Mucosa of descending colon (tissue), 3 donors: ENCODE measurements at regions not wholly inside any gene's neighbourhood (a gene's known extent, or its start where the extent isn't known, plus 50 kb on each side); places are given as distances from the start of the nearest gene placed in this dataset.

Experiments
- ATAC-seq: fragments of 200-7000 bp; cut with Tn5 transposase; one replicate; pipeline ENCODE4 v1.9.1; 2020; ENCODE audit warnings: mild to moderate bottlenecking, moderate library complexity
- DNase-seq, 3 donors: peaks; one replicate each; pipeline ENCODE4 v3.0.0-alpha.2; 2020
- H3K36me3 ChIP-seq: fragments of 200-600 bp; one replicate; pipeline ENCODE4 v1.8.0; 2021; ENCODE audit warnings: low read depth, mild to moderate bottlenecking
- H3K4me1 ChIP-seq: fragments of 200-600 bp; one replicate; pipeline ENCODE4 v1.8.0; 2021; ENCODE audit warnings: low read depth, mild to moderate bottlenecking
- H3K4me3 ChIP-seq: fragments of 200-600 bp; one replicate; pipeline ENCODE4 v1.8.0; 2021; ENCODE audit warnings: mild to moderate bottlenecking
- H3K9me3 ChIP-seq: fragments of 200-600 bp; one replicate; pipeline ENCODE4 v1.8.0; 2021; ENCODE audit warnings: mild to moderate bottlenecking
- intact Hi-C, 2 donors: fragments of 100-400 bp; cut with DNase I in 1 of 2; cut with micrococcal nuclease in 1 of 2; formaldehyde crosslinking; loops; one replicate each; pipeline versions ENCODE4 v1.11.0 to v1.11.1; 2022; cut with DNase I, micrococcal nuclease
- TF ChIP-seq, protein P1 (sequence below): fragments of 200-600 bp; IDR thresholded peaks from one replicate; pipeline ENCODE4 v1.8.0; 2022; ENCODE audit warnings: antibody characterized with exemption, mild to moderate bottlenecking
- donor health status: DM: no; HTN: no; CAD: no; lungs with moderate emphysema.
- donor health status: DM: no; HTN: no; CAD: no.
- donor health status: DM: no; HTN: yes; CAD: no.

GRCh38 chr20:12411246-12411940 is 493.7 kb downstream of the BTBD3 start:
- no peaks in the 10 kb centered on the region for H3K4me1 ChIP-seq
- H3K36me3 ChIP-seq: no peaks in the 10 kb centered on the region
- no peak overlapping the region for H3K4me3 ChIP-seq
- ATAC-seq (no peak), DNase-seq (no peak)
- peaks cover 20% of the 10 kb centered on the region for H3K9me3 ChIP-seq
- TF ChIP-seq, protein P1, sequence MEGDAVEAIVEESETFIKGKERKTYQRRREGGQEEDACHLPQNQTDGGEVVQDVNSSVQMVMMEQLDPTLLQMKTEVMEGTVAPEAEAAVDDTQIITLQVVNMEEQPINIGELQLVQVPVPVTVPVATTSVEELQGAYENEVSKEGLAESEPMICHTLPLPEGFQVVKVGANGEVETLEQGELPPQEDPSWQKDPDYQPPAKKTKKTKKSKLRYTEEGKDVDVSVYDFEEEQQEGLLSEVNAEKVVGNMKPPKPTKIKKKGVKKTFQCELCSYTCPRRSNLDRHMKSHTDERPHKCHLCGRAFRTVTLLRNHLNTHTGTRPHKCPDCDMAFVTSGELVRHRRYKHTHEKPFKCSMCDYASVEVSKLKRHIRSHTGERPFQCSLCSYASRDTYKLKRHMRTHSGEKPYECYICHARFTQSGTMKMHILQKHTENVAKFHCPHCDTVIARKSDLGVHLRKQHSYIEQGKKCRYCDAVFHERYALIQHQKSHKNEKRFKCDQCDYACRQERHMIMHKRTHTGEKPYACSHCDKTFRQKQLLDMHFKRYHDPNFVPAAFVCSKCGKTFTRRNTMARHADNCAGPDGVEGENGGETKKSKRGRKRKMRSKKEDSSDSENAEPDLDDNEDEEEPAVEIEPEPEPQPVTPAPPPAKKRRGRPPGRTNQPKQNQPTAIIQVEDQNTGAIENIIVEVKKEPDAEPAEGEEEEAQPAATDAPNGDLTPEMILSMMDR: no peak
- intact Hi-C loops: no loop called here

- H3K4me3 ChIP-seq: no peak overlapping the region
- H3K9me3 ChIP-seq: peaks cover 6% of the 10 kb centered on the region
- no peak for ATAC-seq
- intact Hi-C loops: no loop called here
- TF ChIP-seq, protein P1: no peak
- DNase-seq: no peak
- no peaks in the 10 kb centered on the region for H3K4me1 ChIP-seq
- no peaks in the 10 kb centered on the region for H3K36me3 ChIP-seq
Measured at GRCh38 chr20:12413116-12413515, 495.4 kb downstream of the BTBD3 start.

DNA sequence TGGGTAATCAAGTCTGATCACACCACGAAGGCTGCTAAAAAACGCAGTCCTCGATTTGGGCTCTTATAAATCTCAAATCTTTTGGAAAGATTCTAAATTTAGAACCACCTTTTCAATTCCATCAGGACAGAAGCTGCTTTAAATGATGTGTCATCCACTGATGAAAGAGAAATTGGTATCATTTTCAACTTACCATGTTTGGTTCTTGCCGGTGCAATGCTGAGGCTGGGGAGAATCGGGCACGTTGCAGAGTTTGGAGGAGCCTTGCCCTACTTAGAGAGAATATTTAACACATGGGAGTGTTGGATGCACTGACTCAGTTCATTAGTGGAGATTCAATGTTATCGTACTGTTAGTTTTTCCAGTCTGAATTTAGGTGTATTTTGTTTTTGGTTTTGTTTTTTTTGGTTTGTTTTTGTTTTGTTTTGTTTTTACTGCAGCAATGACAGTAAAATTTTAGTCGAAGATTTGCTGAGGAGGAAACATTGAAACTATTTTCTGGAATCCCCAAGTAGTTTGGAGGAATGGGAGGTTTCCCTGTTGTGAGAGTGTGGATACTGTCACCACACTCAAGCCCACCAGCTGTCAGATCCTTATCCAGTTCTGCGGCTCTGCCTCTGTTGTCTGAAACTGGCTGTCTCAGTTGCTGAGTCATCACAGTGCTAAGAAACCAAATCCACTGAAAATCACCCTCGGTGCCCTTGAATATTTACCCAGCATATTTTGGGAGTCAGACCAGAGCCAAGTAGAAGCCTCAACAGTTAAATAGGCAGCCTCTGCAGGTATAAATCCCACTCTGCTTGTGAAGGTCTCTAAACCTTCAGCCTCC is 497.0 kb downstream of the BTBD3 start:
- TF ChIP-seq, protein P1: no peak
- intact Hi-C loops: no loop called here
- H3K36me3 ChIP-seq: no peaks in the 10 kb centered on the region
- H3K4me1 ChIP-seq: no peaks in the 10 kb centered on the region
- DNase-seq (no peak), ATAC-seq (no peak)
- H3K9me3 ChIP-seq: no peaks in the 10 kb centered on the region
- no peak overlapping the region for H3K4me3 ChIP-seq

DNA sequence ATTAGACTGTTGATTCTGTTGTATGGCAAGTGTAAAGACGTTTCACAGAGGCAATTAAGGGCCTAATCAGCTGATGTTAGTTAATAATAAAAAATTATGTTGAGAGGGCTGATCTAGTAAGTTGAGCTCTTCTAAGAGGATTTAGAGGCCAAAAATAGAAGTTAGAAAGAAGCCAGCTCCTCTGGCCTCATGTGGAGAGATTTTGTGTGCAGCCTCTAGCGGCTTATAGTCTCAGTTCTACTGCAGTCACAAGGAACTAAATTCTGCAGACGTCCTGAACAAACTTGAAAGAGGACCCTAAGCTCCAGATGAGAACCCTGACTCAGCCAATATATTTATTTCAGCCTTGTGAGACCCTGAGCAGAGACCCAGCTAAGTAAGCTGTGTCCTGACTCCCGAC is 498.6 kb downstream of the BTBD3 start:
- ATAC-seq (no peak), DNase-seq (no peak)
- TF ChIP-seq, protein P1: no peak
- no peaks in the 10 kb centered on the region for H3K9me3 ChIP-seq
- H3K4me3 ChIP-seq: no peak overlapping the region
- no peaks in the 10 kb centered on the region for H3K4me1 ChIP-seq
- intact Hi-C loops: no loop called here
- no peaks in the 10 kb centered on the region for H3K36me3 ChIP-seq

DNA sequence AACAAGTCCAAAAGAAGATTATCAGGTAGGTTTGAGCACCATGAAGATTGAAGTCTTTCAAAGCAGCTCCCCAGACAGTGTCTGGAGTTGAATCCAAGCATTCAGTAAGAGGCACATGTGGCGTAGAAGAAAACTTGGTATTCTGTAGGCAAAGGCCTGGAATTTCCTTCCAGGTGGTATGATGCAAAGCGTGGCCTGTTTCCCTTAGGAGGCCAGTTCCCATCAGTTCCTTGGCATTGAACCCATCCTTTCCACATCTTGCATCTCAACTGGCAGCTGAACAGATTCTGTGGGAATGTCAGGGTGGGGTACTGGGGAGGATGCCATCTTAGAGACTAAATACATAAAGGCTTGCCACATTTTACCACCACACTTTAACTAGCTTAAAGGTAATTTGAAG is 516.0 kb downstream of the BTBD3 start:
- no peak for DNase-seq
- Histone ChIP-seq H3K4me1 (no peaks in the 10 kb centered on the region), H3K9me3 (no peaks in the 10 kb centered on the region), H3K4me3 (no peak overlapping the region), H3K36me3 (no peaks in the 10 kb centered on the region)
- ATAC-seq: no peak
- intact Hi-C loops: no loop called here
- TF ChIP-seq, protein P1: no peak
